Ovary (tissue), 1 donor: ENCODE measurements at regions not wholly inside any gene's neighbourhood (a gene's known extent, or its start where the extent isn't known, plus 50 kb on each side); places are given as distances from the start of the nearest gene placed in this dataset.

ENCODE experiments used
- EP300 ChIP-seq: sonication (generic); formaldehyde crosslinking; IDR thresholded peaks from one replicate; pipeline ENCODE4 v1.6.1; 2017; ENCODE audit warnings: antibody characterized with exemption
- POLR2A ChIP-seq: fragments of 450-650 bp; IDR thresholded peaks from one replicate; pipeline ENCODE4 v1.6.1; 2017; ENCODE audit warnings: antibody characterized with exemption, mild to moderate bottlenecking, moderate library complexity

- no peak for TF ChIP-seq EP300
- no peak for TF ChIP-seq POLR2A
Measured at GRCh38 chr2:154518872-154519271, 179.6 kb upstream of the KCNJ3 start.
